NB4 (cell line): ENCODE measurements at regions not wholly inside any gene's neighbourhood (a gene's known extent, or its start where the extent isn't known, plus 50 kb on each side); places are given as distances from the start of the nearest gene placed in this dataset.

Experiments used
- MYC ChIP-seq: IDR thresholded peaks from 2 replicates; pipeline ENCODE4 v1.6.1; 2011; ENCODE audit warnings: low read depth, low read length
- POLR2A ChIP-seq: IDR thresholded peaks from 2 replicates; pipeline ENCODE4 v1.6.1; 2011; ENCODE audit warnings: mild to moderate bottlenecking; ENCODE audit not compliant: insufficient read length; ENCODE audit errors: extremely low read depth
- TF ChIP-seq, protein P1 (sequence below): IDR thresholded peaks from one replicate; pipeline ENCODE4 v1.5.1; 2012; ENCODE audit warnings: low read depth, low read length
- TF ChIP-seq, protein P2 (sequence below): IDR thresholded peaks from 2 replicates; pipeline ENCODE4 v1.6.1; 2011; ENCODE audit warnings: low read depth, low read length

DNA sequence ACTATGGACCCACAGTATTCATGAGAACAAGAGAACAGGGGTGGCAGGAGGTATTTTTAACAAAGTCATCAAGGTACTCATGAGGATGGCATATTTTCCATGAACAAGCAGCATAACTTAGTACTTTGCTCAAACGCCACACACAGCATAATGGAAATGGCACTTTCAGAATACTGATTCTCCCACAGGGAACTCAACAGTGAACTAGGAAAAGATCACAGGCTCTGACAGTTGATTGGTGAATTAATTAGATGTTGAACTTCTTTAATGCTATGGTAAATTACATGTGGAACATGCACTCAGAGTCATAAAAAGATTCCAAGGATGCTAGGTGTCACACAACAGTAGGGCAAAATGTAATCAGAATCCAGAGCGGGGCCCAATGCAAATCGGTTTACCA is 1088.6 kb upstream of the C9orf72 start:
- no peak for TF ChIP-seq POLR2A
- TF ChIP-seq, protein P1, sequence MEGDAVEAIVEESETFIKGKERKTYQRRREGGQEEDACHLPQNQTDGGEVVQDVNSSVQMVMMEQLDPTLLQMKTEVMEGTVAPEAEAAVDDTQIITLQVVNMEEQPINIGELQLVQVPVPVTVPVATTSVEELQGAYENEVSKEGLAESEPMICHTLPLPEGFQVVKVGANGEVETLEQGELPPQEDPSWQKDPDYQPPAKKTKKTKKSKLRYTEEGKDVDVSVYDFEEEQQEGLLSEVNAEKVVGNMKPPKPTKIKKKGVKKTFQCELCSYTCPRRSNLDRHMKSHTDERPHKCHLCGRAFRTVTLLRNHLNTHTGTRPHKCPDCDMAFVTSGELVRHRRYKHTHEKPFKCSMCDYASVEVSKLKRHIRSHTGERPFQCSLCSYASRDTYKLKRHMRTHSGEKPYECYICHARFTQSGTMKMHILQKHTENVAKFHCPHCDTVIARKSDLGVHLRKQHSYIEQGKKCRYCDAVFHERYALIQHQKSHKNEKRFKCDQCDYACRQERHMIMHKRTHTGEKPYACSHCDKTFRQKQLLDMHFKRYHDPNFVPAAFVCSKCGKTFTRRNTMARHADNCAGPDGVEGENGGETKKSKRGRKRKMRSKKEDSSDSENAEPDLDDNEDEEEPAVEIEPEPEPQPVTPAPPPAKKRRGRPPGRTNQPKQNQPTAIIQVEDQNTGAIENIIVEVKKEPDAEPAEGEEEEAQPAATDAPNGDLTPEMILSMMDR: no peak
- TF ChIP-seq, protein P2, sequence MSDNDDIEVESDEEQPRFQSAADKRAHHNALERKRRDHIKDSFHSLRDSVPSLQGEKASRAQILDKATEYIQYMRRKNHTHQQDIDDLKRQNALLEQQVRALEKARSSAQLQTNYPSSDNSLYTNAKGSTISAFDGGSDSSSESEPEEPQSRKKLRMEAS: no peak
- no peak for TF ChIP-seq MYC
